HG03521 (cell line): ENCODE measurements at regions not wholly inside any gene's neighbourhood (a gene's known extent, or its start where the extent isn't known, plus 50 kb on each side); places are given as distances from the start of the nearest gene placed in this dataset.
"Not testable (repeated sequence)": the region's sequence is repeated elsewhere in the genome, so short reads cannot be mapped to it uniquely, and the experiment has no call there.

Experiments
- ATAC-seq: cut with Tn5 transposase; IDR thresholded peaks from one replicate; pipeline ENCODE4 v1.9.1; 2021; ENCODE audit warnings: mild to moderate bottlenecking, moderate library complexity; ENCODE audit not compliant: unreplicated experiment

- ATAC-seq = no peak
Observed at GRCh38 chr9:106775960-106776359, 87.0 kb upstream of the ZNF462 start.

DNA sequence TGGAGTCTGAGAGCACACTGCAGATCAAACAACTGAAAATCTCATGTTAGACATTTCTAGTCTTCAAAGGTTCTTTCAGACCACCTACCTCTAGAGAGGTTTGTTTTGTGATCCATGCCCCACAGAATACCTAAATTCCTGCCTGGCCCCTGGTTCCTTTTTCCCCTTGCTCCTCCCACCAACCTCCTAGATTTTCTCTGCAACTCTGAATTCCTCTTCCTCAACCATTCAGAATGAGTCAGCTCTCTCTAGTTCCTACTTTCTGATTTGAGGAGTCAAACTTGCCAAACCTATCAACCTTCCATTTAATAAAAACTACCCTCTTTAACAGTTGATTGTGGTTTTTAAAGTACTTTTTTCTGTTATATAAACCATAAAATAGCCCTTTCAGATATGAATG is 83.2 kb upstream of the ZNF462 start:
- ATAC-seq = no peak

DNA sequence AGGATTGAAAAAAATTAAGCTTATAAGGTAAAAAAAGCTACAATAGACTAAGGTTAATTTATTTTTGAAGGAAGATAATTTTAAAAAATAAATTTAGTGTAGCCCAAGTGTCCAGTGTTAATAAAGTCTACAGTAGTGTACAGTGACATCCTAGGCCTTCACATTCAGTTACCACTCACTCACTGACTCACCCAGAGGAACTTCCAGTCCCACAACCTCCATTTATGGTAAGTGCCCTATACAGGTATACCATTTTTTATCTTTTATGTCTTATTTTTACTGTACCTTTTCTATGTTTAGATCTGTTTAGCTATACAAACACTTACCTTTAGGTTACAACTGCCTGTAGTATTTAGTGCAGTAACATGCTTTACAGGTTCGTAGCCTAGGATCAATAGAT is 79.8 kb upstream of the ZNF462 start:
- no peak for ATAC-seq

GRCh38 chr9:106784076-106784475 is 78.9 kb upstream of the ZNF462 start:
- no peak for ATAC-seq

GRCh38 chr9:106785200-106785599 is 77.8 kb upstream of the ZNF462 start:
- ATAC-seq = no peak

GRCh38 chr9:106788021-106788420 is 74.9 kb upstream of the ZNF462 start:
- ATAC-seq = not testable (repeated sequence)

GRCh38 chr9:106795031-106795430 is 67.9 kb upstream of the ZNF462 start:
- no peak for ATAC-seq

GRCh38 chr9:106796771-106797170 is 66.2 kb upstream of the ZNF462 start:
- no peak for ATAC-seq

DNA sequence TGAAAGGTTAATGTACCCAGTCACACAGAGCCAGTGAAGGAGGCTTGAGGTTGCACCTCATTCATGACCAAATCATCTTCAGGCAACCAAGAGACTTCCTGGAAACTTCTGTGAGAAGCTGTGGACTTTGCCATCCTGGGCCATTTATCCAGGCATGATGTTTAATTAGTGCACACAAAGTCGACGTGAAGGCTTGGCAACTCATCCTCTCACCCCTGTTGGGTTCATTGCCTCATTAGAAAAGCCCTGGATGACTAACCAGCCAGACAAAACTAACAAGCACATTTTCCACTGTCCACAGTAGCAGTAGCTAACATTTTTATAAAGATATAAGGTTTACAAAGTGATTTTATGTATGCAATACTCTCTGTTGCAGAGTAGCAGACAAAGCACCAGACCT is 65.7 kb upstream of the ZNF462 start:
- no peak for ATAC-seq

DNA sequence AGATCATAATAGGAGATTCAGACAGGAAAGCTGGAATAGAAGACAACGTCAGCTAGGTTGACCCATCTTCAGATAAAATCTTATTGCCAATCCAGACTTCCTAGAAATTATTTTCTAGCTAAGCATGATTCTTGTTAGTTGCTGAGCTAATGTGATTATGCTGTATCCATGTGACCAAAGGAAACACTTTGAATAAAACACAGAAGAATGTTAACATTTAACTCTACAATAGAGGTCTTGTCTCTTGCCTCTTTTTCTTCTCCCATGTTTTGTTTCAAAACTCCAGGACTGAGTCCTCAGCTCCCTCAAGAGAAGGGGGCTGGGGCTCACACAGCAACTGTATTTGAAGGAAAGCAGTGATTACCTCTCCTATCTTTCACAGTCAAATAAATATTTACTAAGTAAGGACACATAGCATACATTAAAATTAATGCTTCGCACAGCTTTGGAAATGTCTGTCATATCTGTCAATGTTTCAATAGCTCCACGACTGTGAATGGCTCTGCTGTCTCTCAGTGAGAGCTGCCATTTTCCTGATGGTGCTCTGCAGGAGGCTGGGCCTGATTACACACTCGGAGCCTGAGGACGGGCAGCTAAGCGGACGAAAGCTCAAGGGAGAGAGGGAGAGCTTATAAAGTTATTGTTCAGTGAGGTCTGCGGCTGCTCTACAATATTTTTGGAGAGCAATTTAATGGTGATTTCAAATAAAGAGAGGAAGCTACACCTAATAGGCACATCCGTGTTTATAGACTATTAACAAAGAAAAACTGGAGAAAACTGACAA is 64.8 kb upstream of the ZNF462 start:
- no peak for ATAC-seq

DNA sequence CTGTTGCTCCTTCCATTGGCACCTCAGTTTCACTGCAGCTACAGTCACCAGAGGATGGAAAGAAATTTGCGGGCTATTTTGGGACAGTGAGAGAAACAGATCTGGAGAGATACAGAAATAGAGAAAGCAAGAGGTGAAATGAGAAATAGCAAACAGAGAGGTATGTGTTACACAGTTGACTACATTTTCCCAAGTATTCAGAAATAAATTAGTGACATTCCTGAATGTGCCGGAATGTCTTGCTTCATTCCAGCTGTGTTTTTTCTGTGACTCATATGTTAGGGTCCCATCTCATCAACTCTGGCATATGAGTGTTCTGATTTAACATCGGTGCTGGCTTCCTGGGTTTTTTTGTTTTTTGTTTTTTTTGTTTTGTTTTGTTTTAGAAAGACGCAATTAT is 63.8 kb upstream of the ZNF462 start:
- no peak for ATAC-seq

DNA sequence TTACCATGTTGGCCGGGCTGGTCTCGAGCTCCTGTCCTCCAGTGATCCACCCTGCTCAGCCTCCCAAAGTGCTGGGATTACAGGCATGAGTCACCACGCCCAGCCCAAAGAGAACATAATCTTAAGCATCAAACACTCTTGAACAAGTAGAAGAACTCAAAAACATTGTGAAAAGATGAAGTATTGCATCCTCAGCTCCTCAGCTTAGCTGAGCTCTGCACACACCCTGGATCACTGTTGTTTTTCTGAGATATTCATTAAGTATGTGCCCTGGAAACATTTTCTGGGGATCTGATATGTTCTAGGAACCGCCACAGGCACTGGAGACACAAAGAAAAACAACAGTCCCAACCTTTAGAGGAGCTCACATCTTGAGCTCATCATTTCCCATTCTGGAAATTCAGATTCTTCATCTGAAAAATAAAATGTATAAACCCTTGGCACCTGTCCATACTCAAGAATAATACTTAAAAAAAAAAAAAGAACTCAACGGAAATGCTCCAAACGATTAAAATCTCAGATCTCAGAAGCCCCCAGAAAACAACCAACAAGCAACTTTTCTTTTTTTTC is 62.2 kb upstream of the ZNF462 start:
- ATAC-seq = no peak

DNA sequence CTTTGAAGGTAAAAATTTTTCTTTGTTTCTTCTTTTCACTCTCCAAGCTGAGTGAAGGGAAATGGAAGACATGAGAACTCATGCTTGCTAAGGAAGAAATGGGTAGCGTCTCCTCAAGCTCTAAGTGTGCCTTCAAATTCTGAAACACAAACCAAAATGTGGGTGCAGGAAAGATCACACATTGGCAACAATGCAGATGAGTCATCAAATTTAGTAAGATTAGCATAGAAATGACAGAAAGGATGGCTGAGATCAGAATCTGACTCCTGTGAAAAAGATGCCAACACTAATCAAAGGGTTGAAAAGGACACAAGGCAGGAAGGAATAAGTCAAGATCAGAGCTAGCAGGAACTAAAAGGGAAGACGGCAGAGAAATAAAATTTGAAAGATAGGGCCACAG is 61.1 kb upstream of the ZNF462 start:
- no peak for ATAC-seq
